PC-9 (cell line): ENCODE measurements at regions not wholly inside any gene's neighbourhood (a gene's known extent, or its start where the extent isn't known, plus 50 kb on each side); places are given as distances from the start of the nearest gene placed in this dataset.
A peak's percentile ranks its signal among the peaks of the same experiment; 100 is the strongest.

ENCODE experiments used
- BruUV-seq: library from RNA; stranded (reverse); fragments of 400-500 nt; replicated peaks from 2 replicates; lab custom pipeline; 2021; lab: Mats Ljungman, UMichigan
- CTCF ChIA-PET: fragments of 300-600 bp; sonication (Branson Sonifier 250); formaldehyde crosslinking; loops from one replicate; lab custom pipeline; 2022; ENCODE audit warnings: antibody characterized with exemption; lab: Charles Lee
- POLR2A ChIA-PET: fragments of 300-600 bp; sonication (Branson Sonifier 250); formaldehyde crosslinking; loops from one replicate; lab custom pipeline; 2022; ENCODE audit warnings: antibody characterized with exemption; ENCODE audit not compliant: unreplicated experiment; lab: Charles Lee
- DNase-seq, 2 experiments: peaks; one replicate each; pipeline versions ENCODE4 v3.0.0 to v3.0.0-alpha.2; 2015 to 2022; ENCODE audit warnings: mixed read lengths in 1 of 2
- H2AFZ ChIP-seq: fragments of 200-600 bp; sonication (generic); 2 replicates; pipeline ENCODE4 v1.8.1; 2017; ENCODE audit warnings: antibody characterized with exemption
- H3F3A ChIP-seq: fragments of 200-600 bp; sonication (generic); 2 replicates; pipeline ENCODE4 v1.8.1; 2017; ENCODE audit warnings: antibody characterized with exemption, mild to moderate bottlenecking, low read depth; ENCODE audit not compliant: insufficient read depth
- H3K27ac ChIP-seq: fragments of 200-600 bp; sonication (generic); 2 replicates; pipeline ENCODE4 v1.6.1; 2016; ENCODE audit warnings: mixed run types
- H3K27me3 ChIP-seq: fragments of 200-600 bp; sonication (generic); 2 replicates; pipeline ENCODE4 v1.6.1; 2016; ENCODE audit warnings: low read depth, mixed run types; ENCODE audit not compliant: insufficient read depth
- H3K36me3 ChIP-seq: fragments of 200-600 bp; sonication (generic); 2 replicates; pipeline ENCODE4 v1.6.1; 2016; ENCODE audit warnings: low read depth, mixed run types
- H3K4me1 ChIP-seq: fragments of 200-600 bp; sonication (generic); replicated peaks from 2 replicates; pipeline ENCODE4 v1.6.1; 2016; ENCODE audit warnings: mixed run types; ENCODE audit not compliant: insufficient read depth
- H3K4me2 ChIP-seq: fragments of 200-600 bp; sonication (generic); 2 replicates; pipeline ENCODE4 v1.6.1; 2017; ENCODE audit warnings: mixed run types
- H3K4me3 ChIP-seq: fragments of 200-600 bp; sonication (generic); 2 replicates; pipeline ENCODE4 v1.6.1; 2016; ENCODE audit warnings: mixed run types
- H3K79me2 ChIP-seq: fragments of 200-600 bp; sonication (generic); 2 replicates; pipeline ENCODE4 v1.6.1; 2017; ENCODE audit warnings: low read depth, mixed run types
- H3K9me2 ChIP-seq: fragments of 200-600 bp; sonication (generic); 2 replicates; pipeline ENCODE4 v1.8.1; 2017; ENCODE audit warnings: mild to moderate bottlenecking; ENCODE audit not compliant: insufficient read depth
- H3K9me3 ChIP-seq: fragments of 200-600 bp; sonication (generic); 2 replicates; pipeline ENCODE4 v1.8.1; 2016; ENCODE audit warnings: low read depth; ENCODE audit not compliant: insufficient read depth
- H4K20me1 ChIP-seq: fragments of 200-600 bp; sonication (generic); 2 replicates; pipeline ENCODE4 v1.8.1; 2017; ENCODE audit not compliant: insufficient read depth
- CTCF ChIP-seq: fragments of 200-600 bp; sonication (generic); conservative IDR thresholded peaks from 2 replicates; pipeline ENCODE4 v1.6.1; 2017; ENCODE audit warnings: mixed run types, antibody characterized with exemption, mild to moderate bottlenecking, moderate library complexity
- EZH2 ChIP-seq: fragments of 200-600 bp; sonication (generic); IDR thresholded peaks from 2 replicates; pipeline ENCODE4 v1.8.0; 2017; ENCODE audit warnings: antibody characterized with exemption, low read depth
- intact Hi-C: fragments of 100-400 bp; cut with micrococcal nuclease; formaldehyde crosslinking; loops from one replicate; pipeline ENCODE4 v1.10.0; 2022; ENCODE audit not compliant: unreplicated experiment

DNA sequence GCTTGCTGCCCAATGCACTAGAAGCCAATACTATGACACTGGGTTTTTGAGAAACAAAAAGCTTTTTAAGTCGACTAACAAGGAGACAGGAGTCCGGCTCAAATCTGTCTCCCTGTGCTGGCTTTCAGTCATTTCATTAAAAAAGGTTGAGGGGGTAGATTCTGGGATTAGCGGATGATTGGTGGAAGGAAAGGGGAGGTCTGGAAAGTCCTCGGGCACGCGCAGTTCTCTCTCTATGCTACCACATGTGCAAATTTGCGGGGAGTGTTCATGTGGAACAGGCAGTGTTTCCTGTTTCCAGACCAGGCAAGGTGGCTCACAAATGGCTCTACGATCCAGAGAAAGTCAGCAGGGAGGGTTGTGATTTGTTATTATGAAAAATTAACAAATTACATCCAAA lies 89.1 kb upstream of the TOX2 start:
- CTCF ChIA-PET: no interaction called here
- intact Hi-C loops: no loop called here

DNA sequence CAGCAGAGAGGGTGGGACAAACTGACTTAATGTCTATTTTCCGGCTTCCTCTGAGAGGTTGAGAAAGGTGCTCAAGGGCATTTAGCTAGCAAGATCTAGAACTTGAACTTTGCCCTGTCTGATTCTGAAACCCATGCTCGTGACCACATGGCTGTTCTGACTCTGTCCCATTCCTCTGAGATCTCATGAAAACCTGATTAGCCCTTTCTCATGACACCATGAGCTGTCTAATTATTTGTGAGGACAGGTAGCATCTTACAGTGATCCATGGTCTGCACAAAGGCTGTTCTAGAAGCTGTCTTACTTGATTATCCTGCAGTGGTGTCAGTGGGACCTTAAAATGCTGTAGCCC lies 89.6 kb upstream of the TOX2 start:
- Histone ChIP-seq H3K36me3 (no peaks in the 10 kb centered on the region), H3K4me3 (no peak overlapping the region), H4K20me1 (no peaks in the 10 kb centered on the region), H3K27me3 (no peaks in the 10 kb centered on the region), H3K4me1 (no peaks in the 10 kb centered on the region), H3K9me3 (no peaks in the 10 kb centered on the region), H3K79me2 (no peaks in the 10 kb centered on the region), H3F3A (no peaks in the 10 kb centered on the region), H3K4me2 (no peak overlapping the region), H2AFZ (no peak overlapping the region), H3K27ac (no peak overlapping the region), H3K9me2 (no peaks in the 10 kb centered on the region)
- intact Hi-C loops: no loop called here
- TF ChIP-seq CTCF: no peak
- TF ChIP-seq EZH2: no peak
- ChIA-PET CTCF (no interaction called here), POLR2A (no interaction called here)
- DNase-seq: no peak
- no TSS peak for BruUV-seq

More for the DNA sequence above, 89.1 kb upstream of the TOX2 start:
- Histone ChIP-seq H3K4me1 (no peaks in the 10 kb centered on the region), H3K9me2 (no peaks in the 10 kb centered on the region), H3K79me2 (no peaks in the 10 kb centered on the region), H3K4me2 (no peak overlapping the region), H3K36me3 (no peaks in the 10 kb centered on the region), H3K27ac (no peak overlapping the region), H3K9me3 (no peaks in the 10 kb centered on the region), H2AFZ (no peak overlapping the region), H3K4me3 (no peak overlapping the region), H3K27me3 (no peaks in the 10 kb centered on the region), H3F3A (no peaks in the 10 kb centered on the region), H4K20me1 (no peaks in the 10 kb centered on the region)
- TF ChIP-seq EZH2 (no peak), CTCF (no peak)
- POLR2A ChIA-PET: no interaction called here
- no TSS peak for BruUV-seq
- DNase-seq: no peak

- Histone ChIP-seq H3K27me3 (no peaks in the 10 kb centered on the region), H3K79me2 (no peaks in the 10 kb centered on the region), H3K9me2 (no peaks in the 10 kb centered on the region), H4K20me1 (no peaks in the 10 kb centered on the region), H2AFZ (no peak overlapping the region), H3K4me2 (no peak overlapping the region), H3F3A (no peaks in the 10 kb centered on the region), H3K36me3 (no peaks in the 10 kb centered on the region), H3K4me3 (no peak overlapping the region), H3K27ac (no peak overlapping the region), H3K4me1 (no peaks in the 10 kb centered on the region), H3K9me3 (no peaks in the 10 kb centered on the region)
- ChIA-PET POLR2A (no interaction called here), CTCF (interaction anchor here (0.5 kb wide), 1 partner anchor 133 kb away, joined by 5 read pairs; no protein-coding TSS in a partner anchor)
- BruUV-seq: no TSS peak
- intact Hi-C loops: no loop called here
- TF ChIP-seq CTCF: no peak
- no peak for TF ChIP-seq EZH2
- DNase-seq: peak; percentile 32 to 63
These were observed 90.2 kb upstream of the TOX2 start for GRCh38 chr20:43824309-43825050.
